AG09319 (cell line): ENCODE measurements at regions not wholly inside any gene's neighbourhood (a gene's known extent, or its start where the extent isn't known, plus 50 kb on each side); places are given as distances from the start of the nearest gene placed in this dataset.

Source experiments
- DNase-seq: peaks from one replicate; pipeline ENCODE4 v3.0.0-alpha.2; 2010; ENCODE audit warnings: low read depth; ENCODE audit errors: extremely low read depth
- TF ChIP-seq, protein P1 (sequence below): IDR thresholded peaks from 2 replicates; pipeline ENCODE4 v1.5.1; 2011; ENCODE audit warnings: low read depth, mild to moderate bottlenecking, inconsistent platforms, low read length, moderate library complexity

DNA sequence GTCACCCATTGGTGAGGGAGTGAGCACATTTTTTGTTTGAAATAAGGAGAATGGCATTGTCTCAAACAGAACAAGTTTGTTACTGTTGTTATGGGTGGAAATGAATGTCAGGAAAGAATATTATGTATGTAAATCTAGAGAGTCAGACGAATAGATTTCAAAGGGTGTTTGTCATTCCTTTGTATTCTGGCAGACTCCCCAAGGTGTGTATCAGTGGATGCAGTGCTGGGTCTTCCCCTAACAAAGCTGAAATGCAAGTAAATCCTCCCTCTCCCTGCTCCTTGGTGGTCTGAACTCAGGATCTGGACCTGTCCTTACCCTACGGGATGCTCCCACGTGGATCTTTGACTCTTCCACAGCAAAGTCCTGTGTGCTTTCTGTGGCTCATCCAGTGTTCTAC, 139.5 kb upstream of the ZNF516 start:
- TF ChIP-seq, protein P1, sequence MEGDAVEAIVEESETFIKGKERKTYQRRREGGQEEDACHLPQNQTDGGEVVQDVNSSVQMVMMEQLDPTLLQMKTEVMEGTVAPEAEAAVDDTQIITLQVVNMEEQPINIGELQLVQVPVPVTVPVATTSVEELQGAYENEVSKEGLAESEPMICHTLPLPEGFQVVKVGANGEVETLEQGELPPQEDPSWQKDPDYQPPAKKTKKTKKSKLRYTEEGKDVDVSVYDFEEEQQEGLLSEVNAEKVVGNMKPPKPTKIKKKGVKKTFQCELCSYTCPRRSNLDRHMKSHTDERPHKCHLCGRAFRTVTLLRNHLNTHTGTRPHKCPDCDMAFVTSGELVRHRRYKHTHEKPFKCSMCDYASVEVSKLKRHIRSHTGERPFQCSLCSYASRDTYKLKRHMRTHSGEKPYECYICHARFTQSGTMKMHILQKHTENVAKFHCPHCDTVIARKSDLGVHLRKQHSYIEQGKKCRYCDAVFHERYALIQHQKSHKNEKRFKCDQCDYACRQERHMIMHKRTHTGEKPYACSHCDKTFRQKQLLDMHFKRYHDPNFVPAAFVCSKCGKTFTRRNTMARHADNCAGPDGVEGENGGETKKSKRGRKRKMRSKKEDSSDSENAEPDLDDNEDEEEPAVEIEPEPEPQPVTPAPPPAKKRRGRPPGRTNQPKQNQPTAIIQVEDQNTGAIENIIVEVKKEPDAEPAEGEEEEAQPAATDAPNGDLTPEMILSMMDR, result no peak
- DNase-seq, result no peak

DNA sequence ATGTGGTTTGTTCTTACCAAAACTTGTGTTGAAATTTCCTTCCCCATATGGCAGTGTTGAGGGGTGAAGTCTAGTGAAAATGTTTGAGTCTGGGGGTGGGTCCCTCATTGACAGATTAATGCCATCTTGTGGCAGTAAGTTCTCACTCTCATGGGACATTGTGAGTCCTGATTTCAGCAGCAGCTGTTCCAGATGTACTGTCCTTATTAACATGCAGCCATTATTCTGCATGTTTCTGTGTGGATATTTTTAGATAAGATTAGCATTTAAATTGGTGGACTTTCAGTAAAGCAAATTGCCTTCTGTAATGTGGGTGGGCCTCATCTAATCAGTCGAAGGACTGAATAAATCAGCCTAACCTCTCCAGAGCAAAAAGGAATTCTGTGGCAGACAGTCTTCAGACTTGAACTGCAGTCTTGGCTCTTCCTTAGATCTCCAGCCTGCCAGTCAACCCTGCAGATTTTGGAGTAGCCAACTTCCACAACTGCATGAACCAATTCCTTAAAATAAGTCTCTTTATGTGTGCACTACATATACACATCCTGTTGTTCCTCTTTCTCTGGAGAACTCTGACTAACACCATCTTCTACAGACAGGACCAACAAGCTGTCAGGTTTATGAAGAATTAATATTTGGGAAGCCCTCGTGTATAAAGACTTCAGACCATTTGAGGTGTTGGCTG, 138.7 kb upstream of the ZNF516 start:
- DNase-seq, result no peak
- TF ChIP-seq, protein P1, result no peak

DNA sequence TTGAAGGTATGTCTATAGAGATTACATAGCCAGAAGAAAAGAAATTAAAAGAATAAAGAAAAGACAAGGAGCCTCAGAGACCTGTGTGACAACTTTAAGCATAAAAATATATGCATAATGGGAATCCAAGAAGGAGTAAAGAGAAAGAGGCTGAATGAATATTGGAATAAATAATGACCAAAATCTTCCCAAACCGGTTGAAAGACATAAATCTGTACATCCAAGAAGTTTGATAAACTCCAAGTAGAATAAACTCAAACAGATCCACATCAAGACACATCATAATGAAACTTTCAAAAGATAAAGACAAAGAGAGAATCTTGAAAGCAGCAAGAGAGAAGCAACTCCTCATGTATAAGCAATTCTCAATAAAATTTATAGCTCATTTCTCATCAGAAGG, 132.4 kb upstream of the ZNF516 start:
- TF ChIP-seq, protein P1, result no peak
- DNase-seq, result no peak

DNA sequence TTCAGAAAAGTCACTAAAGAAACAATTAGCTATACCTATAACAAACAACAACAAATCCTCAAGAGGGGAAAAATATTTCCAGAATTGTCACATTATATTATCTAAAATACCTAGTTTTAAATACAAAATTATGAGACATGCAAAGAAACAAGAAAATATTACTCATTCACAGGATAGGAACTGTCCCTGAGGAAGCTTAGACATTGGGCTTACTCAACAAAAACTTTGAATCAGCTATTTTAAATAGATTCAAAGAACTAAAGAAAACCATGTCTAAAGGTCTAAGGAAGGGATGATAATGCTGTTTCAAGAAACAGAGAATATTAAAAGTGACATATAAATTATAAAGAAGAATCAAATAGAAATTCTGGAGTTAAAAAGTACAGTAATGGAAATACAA, 131.9 kb upstream of the ZNF516 start:
- no peak for DNase-seq
- TF ChIP-seq, protein P1, result no peak

DNA sequence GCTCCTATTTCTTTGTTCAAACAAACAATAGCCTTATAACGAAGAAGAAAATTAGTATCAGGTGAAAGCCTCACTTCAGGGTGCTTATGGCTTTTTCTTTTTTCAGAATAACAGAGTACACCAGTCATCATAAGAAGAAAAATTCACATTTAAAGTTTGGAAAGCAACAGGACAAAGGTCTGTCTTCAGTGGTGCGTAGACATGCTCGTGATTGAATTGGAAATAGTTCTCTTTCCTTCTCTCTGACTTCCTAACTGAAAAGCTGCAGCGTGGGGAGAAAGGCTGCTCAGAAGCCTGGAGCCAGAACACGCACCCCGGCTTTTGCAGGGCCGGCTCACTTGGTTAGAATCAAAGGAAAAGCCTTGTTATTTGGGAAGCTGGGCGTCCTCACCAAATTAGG, 127.6 kb upstream of the ZNF516 start:
- DNase-seq, result no peak
- TF ChIP-seq, protein P1, result no peak

DNA sequence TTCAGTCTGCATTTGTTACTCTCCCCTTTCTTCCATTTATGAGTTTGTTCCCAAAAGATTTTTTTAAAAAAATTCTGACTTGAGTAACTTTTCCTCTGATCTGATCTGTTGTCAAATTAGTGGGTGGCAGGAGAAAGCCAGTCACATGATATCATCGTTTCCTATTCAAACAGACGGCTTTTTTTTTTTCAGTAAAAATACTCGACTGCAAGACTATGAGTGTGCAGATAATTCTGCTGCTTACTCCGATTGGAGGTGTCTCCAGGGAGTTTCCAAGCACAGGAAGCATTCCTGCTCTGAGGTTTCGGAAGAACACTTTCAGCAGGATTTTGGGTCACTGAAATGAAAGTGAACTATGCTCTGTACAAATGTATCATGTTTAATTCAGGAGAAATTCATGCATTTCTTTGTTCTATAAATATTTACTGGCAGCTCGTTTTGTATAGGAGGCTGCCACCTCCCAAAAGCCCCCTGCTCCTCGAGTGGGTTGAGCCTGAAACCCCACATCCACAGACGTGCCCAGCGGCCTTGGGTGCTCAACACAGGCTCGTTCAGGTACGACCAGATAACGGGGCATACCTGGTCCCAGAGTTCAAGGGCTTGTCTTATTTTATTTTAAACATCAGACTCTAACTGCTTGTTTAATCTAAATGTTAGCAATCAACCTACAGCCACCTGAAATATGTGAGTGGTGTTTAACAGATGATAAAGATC, 126.9 kb upstream of the ZNF516 start:
- DNase-seq, result no peak

DNA sequence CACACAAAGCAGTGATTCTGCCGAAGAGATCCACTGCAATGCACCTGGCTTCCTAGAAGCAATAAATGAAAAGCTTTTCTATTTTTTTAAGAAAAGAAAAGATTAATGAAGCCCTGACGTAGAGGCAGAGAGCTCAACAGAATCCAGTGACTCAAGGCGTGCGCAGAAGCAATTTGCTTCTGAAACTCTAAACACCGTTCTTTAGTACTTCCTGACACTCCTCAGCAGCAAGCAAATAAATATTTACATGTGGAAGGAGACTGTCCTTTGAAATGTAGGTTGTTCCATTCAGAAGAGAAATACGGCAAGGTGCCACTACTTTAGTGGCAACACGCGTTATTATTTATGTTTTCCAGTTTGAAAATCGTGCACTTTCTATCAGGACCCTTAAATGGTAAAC, 126.2 kb upstream of the ZNF516 start:
- DNase-seq, result no peak
- TF ChIP-seq, protein P1, result no peak

More for the DNA sequence above, 126.9 kb upstream of the ZNF516 start:
- TF ChIP-seq, protein P1, result no peak
